Upper lobe of right lung (tissue), 1 donor: ENCODE measurements at regions not wholly inside any gene's neighbourhood (a gene's known extent, or its start where the extent isn't known, plus 50 kb on each side); places are given as distances from the start of the nearest gene placed in this dataset.

Source experiments
- ATAC-seq: fragments of 200-7000 bp; cut with Tn5 transposase; one replicate; pipeline ENCODE4 v1.9.1; 2020; ENCODE audit warnings: mild to moderate bottlenecking, moderate library complexity
- DNase-seq: peaks from one replicate; pipeline ENCODE4 v3.0.0-alpha.2; 2020
- H3K27ac ChIP-seq: fragments of 200-600 bp; one replicate; pipeline ENCODE4 v1.8.0; 2022
- H3K27me3 ChIP-seq: fragments of 200-600 bp; one replicate; pipeline ENCODE4 v1.8.0; 2022; ENCODE audit warnings: mild to moderate bottlenecking
- H3K36me3 ChIP-seq: fragments of 200-600 bp; one replicate; pipeline ENCODE4 v1.8.0; 2022
- H3K4me1 ChIP-seq: fragments of 200-600 bp; one replicate; pipeline ENCODE4 v1.8.0; 2022
- H3K4me3 ChIP-seq: fragments of 200-600 bp; one replicate; pipeline ENCODE4 v1.8.0; 2022; ENCODE audit warnings: mild to moderate bottlenecking
- H3K9me3 ChIP-seq: fragments of 200-600 bp; one replicate; pipeline ENCODE4 v1.8.0; 2022
- CTCF ChIP-seq: fragments of 200-600 bp; IDR thresholded peaks from one replicate; pipeline ENCODE4 v1.8.0; 2022; ENCODE audit warnings: antibody characterized with exemption
- intact Hi-C: fragments of 100-400 bp; cut with DNase I; formaldehyde crosslinking; loops from one replicate; pipeline ENCODE4 v1.11.0; 2022
- donor health status: DM: no; HTN: yes; CAD: no; lungs with severe emphysema.

GRCh38 chr2:16015903-16016265 lies 75.5 kb downstream of the MYCN start:
- no peak for ATAC-seq
- Histone ChIP-seq H3K4me1 (peaks cover 12% of the 10 kb centered on the region), H3K27me3 (peaks cover 24% of the 10 kb centered on the region), H3K27ac (no peak overlapping the region), H3K9me3 (no peaks in the 10 kb centered on the region), H3K36me3 (no peaks in the 10 kb centered on the region), H3K4me3 (no peak overlapping the region)
- intact Hi-C loops: no loop called here
- no peak for TF ChIP-seq CTCF
- no peak for DNase-seq

- H3K4me3 ChIP-seq: no peak overlapping the region
- peaks cover 24% of the 10 kb centered on the region for H3K27me3 ChIP-seq
- ATAC-seq (no peak), DNase-seq (no peak)
- H3K4me1 ChIP-seq: peaks cover 12% of the 10 kb centered on the region
- no peak for TF ChIP-seq CTCF
- H3K36me3 ChIP-seq: no peaks in the 10 kb centered on the region
- H3K27ac ChIP-seq: no peak overlapping the region
- H3K9me3 ChIP-seq: no peaks in the 10 kb centered on the region
- intact Hi-C loops: no loop called here
Observed at GRCh38 chr2:16015210-16015902, 75.0 kb downstream of the MYCN start.

GRCh38 chr2:16014802-16015201 lies 74.5 kb downstream of the MYCN start:
- no peak for ATAC-seq
- TF ChIP-seq CTCF: no peak
- intact Hi-C loops: no loop called here

GRCh38 chr2:16014041-16014787 lies 73.9 kb downstream of the MYCN start:
- H3K36me3 ChIP-seq: no peaks in the 10 kb centered on the region
- H3K27ac ChIP-seq: no peak overlapping the region
- ATAC-seq (no peak), DNase-seq (no peak)
- TF ChIP-seq CTCF: no peak
- intact Hi-C loops: no loop called here
- H3K9me3 ChIP-seq: no peaks in the 10 kb centered on the region
- H3K4me1 ChIP-seq: peaks cover 12% of the 10 kb centered on the region
- H3K4me3 ChIP-seq: no peak overlapping the region
- peaks cover 24% of the 10 kb centered on the region for H3K27me3 ChIP-seq

More at GRCh38 chr2:16014802-16015201, 74.5 kb downstream of the MYCN start:
- DNase-seq: no peak
- H3K36me3 ChIP-seq: no peaks in the 10 kb centered on the region
- no peak overlapping the region for H3K27ac ChIP-seq
- H3K27me3 ChIP-seq: peaks cover 24% of the 10 kb centered on the region
- peaks cover 12% of the 10 kb centered on the region for H3K4me1 ChIP-seq
- H3K4me3 ChIP-seq: no peak overlapping the region
- H3K9me3 ChIP-seq: no peaks in the 10 kb centered on the region

GRCh38 chr2:16013359-16013911 lies 73.1 kb downstream of the MYCN start:
- Histone ChIP-seq H3K27me3 (peaks cover 24% of the 10 kb centered on the region), H3K9me3 (no peaks in the 10 kb centered on the region), H3K36me3 (no peaks in the 10 kb centered on the region), H3K4me1 (peaks cover 12% of the 10 kb centered on the region), H3K4me3 (peak overlapping the region; percentile 10), H3K27ac (no peak overlapping the region)
- DNase-seq (no peak), ATAC-seq (no peak)
- TF ChIP-seq CTCF: no peak
- intact Hi-C loops: no loop called here
